GM19351 (cell line): ENCODE measurements at regions not wholly inside any gene's neighbourhood (a gene's known extent, or its start where the extent isn't known, plus 50 kb on each side); places are given as distances from the start of the nearest gene placed in this dataset.

Experiments
- ATAC-seq: cut with Tn5 transposase; IDR thresholded peaks from one replicate; pipeline ENCODE4 v1.9.1; 2021; ENCODE audit warnings: mild to moderate bottlenecking, moderate library complexity; ENCODE audit not compliant: unreplicated experiment

- ATAC-seq = no peak
Measured at GRCh38 chrX:21126661-21127060, 247.6 kb upstream of the CNKSR2 start.

- ATAC-seq = no peak
Measured at GRCh38 chrX:21131346-21131745, 242.9 kb upstream of the CNKSR2 start.

GRCh38 chrX:21131786-21132185 lies 242.4 kb upstream of the CNKSR2 start:
- ATAC-seq = no peak

DNA sequence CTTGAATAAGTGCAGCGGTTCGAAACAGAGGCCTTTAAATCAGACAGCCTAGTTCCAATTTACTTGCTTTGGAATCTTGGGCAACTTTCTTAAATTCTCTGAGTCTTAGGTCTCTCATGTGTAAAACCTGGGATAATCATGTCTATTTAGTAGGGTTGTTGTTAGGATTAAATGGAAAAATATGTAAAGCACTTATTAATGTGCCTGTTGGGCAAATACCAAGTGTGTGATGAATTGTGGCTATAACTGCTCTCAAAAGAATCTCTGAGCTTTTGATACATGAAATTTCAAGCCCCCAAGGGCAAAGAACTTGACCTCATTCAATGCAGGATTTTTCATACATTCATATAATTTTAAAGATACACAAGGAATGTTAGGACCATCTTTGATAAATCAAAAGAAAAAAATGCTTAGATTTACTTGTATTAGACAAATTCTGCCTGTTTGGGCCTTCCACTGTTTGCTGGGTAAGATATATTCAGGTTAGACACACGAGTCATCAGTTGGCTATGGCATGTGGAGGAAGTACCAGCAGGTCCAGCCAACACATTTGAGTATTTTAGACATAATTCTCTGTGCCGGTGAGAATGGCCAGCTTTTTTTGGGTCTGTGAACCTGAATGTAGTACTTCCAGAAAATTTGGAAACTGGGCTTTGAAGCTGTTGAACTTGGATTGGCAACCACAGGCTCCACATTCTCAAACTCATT lies 241.4 kb upstream of the CNKSR2 start:
- ATAC-seq = no peak

GRCh38 chrX:21150208-21150607 lies 224.0 kb upstream of the CNKSR2 start:
- ATAC-seq = no peak

GRCh38 chrX:21151051-21151450 lies 223.2 kb upstream of the CNKSR2 start:
- no peak for ATAC-seq

- no peak for ATAC-seq
Measured at GRCh38 chrX:21153033-21153432, 221.2 kb upstream of the CNKSR2 start.

GRCh38 chrX:21153503-21153902 lies 220.7 kb upstream of the CNKSR2 start:
- no peak for ATAC-seq

DNA sequence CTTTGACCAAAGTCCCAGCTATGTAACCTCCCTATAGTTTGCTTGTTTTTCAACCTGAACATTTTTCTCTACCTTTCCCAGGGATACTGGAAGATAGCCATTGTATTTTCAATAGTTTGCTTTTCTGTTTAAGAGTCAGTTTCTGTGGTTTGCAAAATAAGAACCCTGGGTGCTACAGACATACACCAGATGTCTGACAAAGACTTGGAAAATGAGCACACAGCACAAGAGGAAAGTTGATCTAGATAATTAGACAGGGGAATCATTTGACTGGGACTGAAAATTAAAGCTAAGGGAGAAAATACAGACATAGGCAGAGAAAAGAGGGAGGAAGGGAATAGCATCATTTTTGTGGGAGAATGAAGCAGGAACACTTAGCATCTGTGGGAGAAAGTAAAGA lies 218.3 kb upstream of the CNKSR2 start:
- no peak for ATAC-seq

GRCh38 chrX:21156632-21157031 lies 217.6 kb upstream of the CNKSR2 start:
- ATAC-seq = no peak

GRCh38 chrX:21158678-21159077 lies 215.5 kb upstream of the CNKSR2 start:
- ATAC-seq = no peak

GRCh38 chrX:21166272-21166982 lies 207.8 kb upstream of the CNKSR2 start:
- ATAC-seq = no peak

- ATAC-seq = no peak
Measured at GRCh38 chrX:21167011-21167410, 207.2 kb upstream of the CNKSR2 start.

GRCh38 chrX:21167494-21167893 lies 206.7 kb upstream of the CNKSR2 start:
- no peak for ATAC-seq

- ATAC-seq = no peak
Measured at GRCh38 chrX:21168401-21169160, 205.6 kb upstream of the CNKSR2 start.

GRCh38 chrX:21171181-21171580 lies 203.0 kb upstream of the CNKSR2 start:
- ATAC-seq = no peak

- no peak for ATAC-seq
Measured at GRCh38 chrX:21174439-21174838, 199.8 kb upstream of the CNKSR2 start.

DNA sequence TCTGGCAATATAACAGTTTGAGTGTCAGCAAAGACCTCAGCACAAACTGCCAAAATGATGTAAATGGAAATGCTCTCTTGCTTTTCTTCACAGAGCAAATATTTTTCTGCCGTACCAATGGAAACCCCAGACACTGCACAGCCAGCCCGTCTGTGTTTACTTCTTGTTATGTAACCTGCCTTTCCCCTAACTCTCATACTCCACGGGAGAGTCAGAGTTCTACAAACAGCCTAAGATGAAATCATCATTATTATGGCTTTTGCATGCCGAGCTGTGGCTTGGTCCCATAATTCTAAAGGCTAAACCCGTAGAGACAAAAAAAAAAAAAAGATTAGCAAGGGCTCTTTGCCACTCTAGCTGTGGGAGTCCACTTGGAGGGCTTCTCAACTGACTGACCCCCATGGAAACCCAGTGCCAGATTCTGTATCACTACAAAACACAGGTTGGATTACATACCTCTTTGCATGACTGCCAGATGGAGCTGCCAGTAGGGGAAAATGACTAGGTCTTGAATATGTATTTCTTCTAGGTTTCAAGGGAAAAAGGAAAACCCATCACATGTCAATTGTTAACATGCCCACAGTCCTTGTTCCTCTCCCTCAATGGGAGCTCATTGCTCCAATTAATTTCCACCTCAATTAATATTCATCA lies 197.2 kb upstream of the CNKSR2 start:
- ATAC-seq = no peak

DNA sequence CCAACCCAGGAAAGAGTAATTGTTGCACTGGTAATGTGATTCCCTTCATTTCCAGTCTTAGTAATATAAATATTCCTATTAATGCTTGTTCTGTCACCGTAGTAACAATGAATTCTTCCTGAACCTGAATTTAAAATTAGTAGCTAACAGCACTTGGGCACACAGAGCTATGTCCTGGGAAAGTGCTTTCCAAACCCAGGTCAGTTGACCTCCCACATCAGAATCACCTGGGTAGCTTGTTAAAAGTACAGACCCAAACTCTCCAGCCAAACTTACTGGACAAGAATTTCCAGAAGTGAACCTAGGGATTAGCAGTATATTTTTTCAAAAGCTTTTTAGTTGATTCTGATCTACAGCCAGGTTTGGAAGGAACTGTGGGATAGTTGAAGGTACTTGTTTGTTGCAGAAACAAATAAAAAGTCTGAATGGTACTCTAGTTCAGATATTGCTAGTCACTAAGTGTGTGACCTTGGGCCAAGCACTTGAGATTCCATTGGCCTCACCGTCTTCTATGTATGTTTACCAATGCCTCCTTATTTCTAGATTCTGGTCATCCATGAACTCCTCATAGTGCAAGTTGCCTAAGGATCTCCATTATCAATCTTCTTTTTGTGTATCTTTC lies 192.9 kb upstream of the CNKSR2 start:
- ATAC-seq = no peak

DNA sequence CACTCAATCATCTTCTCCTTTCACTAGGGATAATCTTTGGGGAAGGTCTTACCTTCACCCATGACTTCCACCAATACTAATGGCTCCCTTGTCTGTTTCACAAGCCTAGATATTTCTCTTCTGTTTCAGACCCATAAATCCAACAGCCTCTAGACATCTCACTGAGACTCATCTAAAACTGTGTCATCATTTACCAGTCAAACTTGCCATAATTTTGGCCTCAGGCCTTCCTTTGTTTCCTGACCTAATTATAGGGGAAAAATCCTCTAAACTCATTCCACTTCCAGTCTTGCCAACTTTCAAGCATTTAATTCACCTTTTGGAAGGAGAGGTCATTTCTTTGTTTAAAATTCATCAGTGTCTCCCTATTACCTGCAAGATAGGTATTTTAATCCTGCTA lies 181.0 kb upstream of the CNKSR2 start:
- no peak for ATAC-seq

DNA sequence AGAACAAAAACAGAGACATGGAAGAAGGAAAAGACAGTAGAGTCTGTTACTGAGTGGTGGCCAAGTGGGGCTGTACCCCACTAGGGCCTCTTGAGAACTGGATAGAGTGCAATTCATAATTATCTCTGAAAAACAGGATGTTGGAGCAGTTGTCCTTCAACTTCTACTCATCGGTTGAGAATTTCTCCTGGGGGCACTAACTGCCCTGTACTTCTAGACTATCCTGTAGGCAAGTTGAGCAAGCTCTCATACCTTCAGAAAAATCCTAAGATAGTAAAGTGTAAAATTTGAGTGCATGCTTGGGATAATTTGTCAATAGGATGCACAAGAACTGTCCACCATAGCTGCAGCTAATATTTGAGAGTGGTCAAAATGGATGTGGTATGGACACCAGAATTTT lies 179.7 kb upstream of the CNKSR2 start:
- no peak for ATAC-seq
